Adrenal gland (tissue), 5 donors: ENCODE measurements at regions not wholly inside any gene's neighbourhood (a gene's known extent, or its start where the extent isn't known, plus 50 kb on each side); places are given as distances from the start of the nearest gene placed in this dataset.

Source experiments
- POLR2A ChIP-seq, 2 donors: fragments of 450-650 bp; IDR thresholded peaks; one replicate each; pipeline ENCODE4 v1.6.1; 2017; ENCODE audit warnings: antibody characterized with exemption in 2 of 2, mild to moderate bottlenecking in 2 of 2, moderate library complexity in 1 of 2
- TF ChIP-seq, protein P1 (sequence below), 6 experiments: fragments of 450-650 bp in 4 of 6; fragments of 200-600 bp in 2 of 6; sonication (generic) in 1 of 6; IDR thresholded peaks; 1 replicate in 5 of 6; 2 replicates in 1 of 6; pipeline versions ENCODE4 v1.5.1 to v1.8.0; 2016 to 2021; ENCODE audit warnings: antibody characterized with exemption in 6 of 6, mild to moderate bottlenecking in 2 of 6, moderate library complexity in 1 of 6
- donor health status: DM: no; HTN: no; CAD: no.

GRCh38 chr1:171405391-171405714 lies 80.0 kb upstream of the PRRC2C start:
- TF ChIP-seq, protein P1, sequence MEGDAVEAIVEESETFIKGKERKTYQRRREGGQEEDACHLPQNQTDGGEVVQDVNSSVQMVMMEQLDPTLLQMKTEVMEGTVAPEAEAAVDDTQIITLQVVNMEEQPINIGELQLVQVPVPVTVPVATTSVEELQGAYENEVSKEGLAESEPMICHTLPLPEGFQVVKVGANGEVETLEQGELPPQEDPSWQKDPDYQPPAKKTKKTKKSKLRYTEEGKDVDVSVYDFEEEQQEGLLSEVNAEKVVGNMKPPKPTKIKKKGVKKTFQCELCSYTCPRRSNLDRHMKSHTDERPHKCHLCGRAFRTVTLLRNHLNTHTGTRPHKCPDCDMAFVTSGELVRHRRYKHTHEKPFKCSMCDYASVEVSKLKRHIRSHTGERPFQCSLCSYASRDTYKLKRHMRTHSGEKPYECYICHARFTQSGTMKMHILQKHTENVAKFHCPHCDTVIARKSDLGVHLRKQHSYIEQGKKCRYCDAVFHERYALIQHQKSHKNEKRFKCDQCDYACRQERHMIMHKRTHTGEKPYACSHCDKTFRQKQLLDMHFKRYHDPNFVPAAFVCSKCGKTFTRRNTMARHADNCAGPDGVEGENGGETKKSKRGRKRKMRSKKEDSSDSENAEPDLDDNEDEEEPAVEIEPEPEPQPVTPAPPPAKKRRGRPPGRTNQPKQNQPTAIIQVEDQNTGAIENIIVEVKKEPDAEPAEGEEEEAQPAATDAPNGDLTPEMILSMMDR (IDR thresholded peaks at IDR 0.05): no peak
- no peak for TF ChIP-seq POLR2A (IDR thresholded peaks at IDR 0.05)
